MCF 10A (cell line): ENCODE measurements at regions not wholly inside any gene's neighbourhood (a gene's known extent, or its start where the extent isn't known, plus 50 kb on each side); places are given as distances from the start of the nearest gene placed in this dataset.

Experiments
- BruUV-seq: library from RNA; stranded (reverse); fragments of 400-500 nt; replicated peaks from 2 replicates; lab custom pipeline; 2021; lab: Mats Ljungman, UMichigan
- CTCF ChIA-PET: fragments of 300-600 bp; sonication (Branson Sonifier 250); formaldehyde crosslinking; extraction: SDS; loops from one replicate; lab custom pipeline; 2021; ENCODE audit warnings: antibody characterized with exemption, inconsistent platforms; lab: Yijun Ruan, JAX
- POLR2A ChIA-PET: fragments of 300-600, 350-650 bp; sonication (Branson Sonifier 250); formaldehyde crosslinking; extraction: SDS; loops from one replicate; lab custom pipeline; 2020; ENCODE audit warnings: antibody characterized with exemption, inconsistent platforms; lab: Yijun Ruan, JAX
- DNase-seq: peaks from one replicate; pipeline ENCODE4 v3.0.0-alpha.2; 2018; ENCODE audit not compliant: unreplicated experiment
- H3K27ac Mint-ChIP-seq: one replicate; pipeline ENCODE4 v1.8.0; 2022; ENCODE audit warnings: mild to moderate bottlenecking, low read depth, mixed read lengths; ENCODE audit not compliant: unreplicated experiment
- H3K27me3 Mint-ChIP-seq: one replicate; pipeline ENCODE4 v1.8.0; 2022; ENCODE audit warnings: mixed read lengths; ENCODE audit not compliant: insufficient read depth, unreplicated experiment
- H3K36me3 Mint-ChIP-seq: one replicate; pipeline ENCODE4 v1.8.0; 2022; ENCODE audit warnings: mild to moderate bottlenecking, moderate library complexity, mixed read lengths; ENCODE audit not compliant: insufficient read depth, unreplicated experiment
- H3K4me1 Mint-ChIP-seq: one replicate; pipeline ENCODE4 v1.8.0; 2022; ENCODE audit warnings: mixed read lengths; ENCODE audit not compliant: insufficient read depth, unreplicated experiment
- H3K4me3 Mint-ChIP-seq: one replicate; pipeline ENCODE4 v1.8.0; 2022; ENCODE audit warnings: mild to moderate bottlenecking, moderate library complexity, mixed read lengths; ENCODE audit not compliant: unreplicated experiment
- H3K9me3 Mint-ChIP-seq: one replicate; pipeline ENCODE4 v1.8.0; 2022; ENCODE audit warnings: mixed read lengths; ENCODE audit not compliant: unreplicated experiment
- CTCF ChIP-seq: fragments of 200-600 bp; IDR thresholded peaks from one replicate; pipeline ENCODE4 v1.8.0; 2022; ENCODE audit warnings: antibody characterized with exemption, mild to moderate bottlenecking; ENCODE audit not compliant: unreplicated experiment
- intact Hi-C: fragments of 100-400 bp; cut with micrococcal nuclease; formaldehyde crosslinking; loops from 2 replicates; pipeline ENCODE4 v1.14.1; 2022

GRCh38 chr10:36692759-36693158, 432.6 kb upstream of the ANKRD30A start:
- no peak for TF ChIP-seq CTCF
- H3K4me3 Mint-ChIP-seq: no peak overlapping the region
- intact Hi-C loops: no loop called here
- CTCF ChIA-PET: interaction anchor here (0.6 kb wide), 1 partner anchor 18 kb away, joined by 3 read pairs; no protein-coding TSS in a partner anchor
- no peaks in the 10 kb centered on the region for H3K9me3 Mint-ChIP-seq
- H3K27ac Mint-ChIP-seq: no peak overlapping the region
- no peaks in the 10 kb centered on the region for H3K4me1 Mint-ChIP-seq
- H3K27me3 Mint-ChIP-seq: no peaks in the 10 kb centered on the region
- H3K36me3 Mint-ChIP-seq: peaks cover 2% of the 10 kb centered on the region
- no TSS peak for BruUV-seq
- POLR2A ChIA-PET: no interaction called here
- DNase-seq: no peak

- H3K4me1 Mint-ChIP-seq: no peaks in the 10 kb centered on the region
- H3K4me3 Mint-ChIP-seq: no peak overlapping the region
- BruUV-seq: no TSS peak
- no peaks in the 10 kb centered on the region for H3K27me3 Mint-ChIP-seq
- POLR2A ChIA-PET: no interaction called here
- no peak overlapping the region for H3K27ac Mint-ChIP-seq
- intact Hi-C loops: no loop called here
- DNase-seq: no peak
- H3K9me3 Mint-ChIP-seq: no peaks in the 10 kb centered on the region
- H3K36me3 Mint-ChIP-seq: no peaks in the 10 kb centered on the region
- no peak for TF ChIP-seq CTCF
- CTCF ChIA-PET: no interaction called here
These were observed 436.7 kb upstream of the ANKRD30A start for GRCh38 chr10:36688717-36689116.

- Mint-ChIP-seq H3K36me3 (no peaks in the 10 kb centered on the region), H3K9me3 (no peaks in the 10 kb centered on the region), H3K27ac (no peak overlapping the region), H3K27me3 (no peaks in the 10 kb centered on the region), H3K4me3 (no peak overlapping the region), H3K4me1 (no peaks in the 10 kb centered on the region)
- no peak for DNase-seq
- TF ChIP-seq CTCF: no peak
- BruUV-seq: no TSS peak
- POLR2A ChIA-PET: no interaction called here
- intact Hi-C loops: no loop called here
- CTCF ChIA-PET: interaction anchor here (0.6 to 1.8 kb wide), 2 partner anchors 12 to 1346 kb away, joined by 3 to 7 read pairs; no protein-coding TSS in a partner anchor
These were observed 442.0 kb upstream of the ANKRD30A start for GRCh38 chr10:36683421-36683820.

- CTCF ChIA-PET: interaction anchor here (0.6 to 1.8 kb wide), 3 partner anchors 11 to 294 kb away, joined by 3 to 7 read pairs (median 3); no protein-coding TSS in a partner anchor
- intact Hi-C loops: no loop called here
- Mint-ChIP-seq H3K4me3 (no peak overlapping the region), H3K9me3 (no peaks in the 10 kb centered on the region), H3K4me1 (peaks cover 6% of the 10 kb centered on the region), H3K27me3 (no peaks in the 10 kb centered on the region), H3K27ac (no peak overlapping the region), H3K36me3 (no peaks in the 10 kb centered on the region)
- POLR2A ChIA-PET: no interaction called here
- DNase-seq: no peak
- no peak for TF ChIP-seq CTCF
- BruUV-seq: no TSS peak
These were observed 443.4 kb upstream of the ANKRD30A start for GRCh38 chr10:36681751-36682632.
